GM12801 (cell line): ENCODE measurements at regions not wholly inside any gene's neighbourhood (a gene's known extent, or its start where the extent isn't known, plus 50 kb on each side); places are given as distances from the start of the nearest gene placed in this dataset.

Experiments used
- CTCF ChIP-seq: IDR thresholded peaks from one replicate; pipeline ENCODE4 v1.5.1; 2011; ENCODE audit warnings: control low read depth; ENCODE audit not compliant: insufficient read length; ENCODE audit errors: extremely low read depth

GRCh38 chr5:34476941-34477565 lies 179.1 kb upstream of the RAI14 start:
- TF ChIP-seq CTCF = no peak

GRCh38 chr5:34480810-34481528 lies 175.2 kb upstream of the RAI14 start:
- TF ChIP-seq CTCF = no peak

GRCh38 chr5:34483442-34484033 lies 172.6 kb upstream of the RAI14 start:
- TF ChIP-seq CTCF = no peak

- no peak for TF ChIP-seq CTCF
These were observed 171.8 kb upstream of the RAI14 start for GRCh38 chr5:34484216-34484920.

- TF ChIP-seq CTCF = no peak
These were observed 170.4 kb upstream of the RAI14 start for GRCh38 chr5:34485768-34486030.

GRCh38 chr5:34486160-34486848 lies 169.8 kb upstream of the RAI14 start:
- TF ChIP-seq CTCF = no peak

GRCh38 chr5:34486849-34487158 lies 169.3 kb upstream of the RAI14 start:
- no peak for TF ChIP-seq CTCF
